A549 (cell line): ENCODE measurements at regions not wholly inside any gene's neighbourhood (a gene's known extent, or its start where the extent isn't known, plus 50 kb on each side); places are given as distances from the start of the nearest gene placed in this dataset.

Experiments
- ATAC-seq, 2 experiments: fragments of 200-7000 bp in 1 of 2; fragments of >200 bp in 1 of 2; cut with Nextera tagmentation in 1 of 2; cut with Tn5 transposase in 1 of 2; 3 replicates each; pipeline versions ENCODE4 v1.8.0 to v1.9.1; 2018 to 2020; ENCODE audit warnings: mild to moderate bottlenecking in 1 of 2, moderate library complexity in 1 of 2
- CTCF ChIA-PET: fragments of 300-600 bp; sonication (Branson Sonifier 250); formaldehyde crosslinking; extraction: SDS; loops from one replicate; lab custom pipeline; 2021; ENCODE audit warnings: antibody characterized with exemption, inconsistent platforms; lab: Yijun Ruan, JAX
- POLR2A ChIA-PET: fragments of 350-600 bp; formaldehyde crosslinking; extraction: SDS; loops from one replicate; lab custom pipeline; 2021; ENCODE audit warnings: antibody characterized with exemption, inconsistent platforms; lab: Yijun Ruan, JAX
- DNase-seq, 2 experiments: peaks; one replicate each; pipeline versions ENCODE4 v3.0.0 to v3.0.0-alpha.2; 2011 to 2016; ENCODE audit warnings: low read depth in 1 of 2, low spot score in 1 of 2
- FAIRE-seq: peaks from 2 replicates; lab custom pipeline; 2011; peaks lifted over from hg19 to GRCh38; lab: Jason Lieb, UNC
- H3K27ac ChIP-seq, 2 experiments: fragments of >200 bp; sonication (Bioruptor Twin); formaldehyde crosslinking; 3 replicates each; pipeline ENCODE4 v1.5.1; 2016 to 2017
- H3K4me1 ChIP-seq: fragments of >200 bp; sonication (Bioruptor Twin); formaldehyde crosslinking; 3 replicates; pipeline ENCODE4 v1.6.1; 2016
- H3K4me2 ChIP-seq: fragments of >200 bp; sonication (Bioruptor Twin); formaldehyde crosslinking; 3 replicates; pipeline ENCODE4 v1.6.1; 2016
- H3K4me3 ChIP-seq: fragments of >200 bp; sonication (Bioruptor Twin); formaldehyde crosslinking; 3 replicates; pipeline ENCODE4 v1.5.1; 2016
- H3K9me3 ChIP-seq: fragments of >200 bp; sonication (Bioruptor Twin); formaldehyde crosslinking; 3 replicates; pipeline ENCODE4 v1.6.1; 2016
- ATOH8 ChIP-seq: fragments of 250-450 bp; sonication (Bioruptor Pico); IDR thresholded peaks from 2 replicates; pipeline ENCODE4 v1.5.0; 2020; ENCODE audit warnings: low read depth, mild to moderate bottlenecking, moderate library complexity
- BHLHE40 ChIP-seq: IDR thresholded peaks from 2 replicates; pipeline ENCODE4 v1.6.1; 2012; ENCODE audit warnings: low read depth, low read length, inconsistent platforms
- CBX2 ChIP-seq: fragments of 200-600 bp; sonication (generic); IDR thresholded peaks from 2 replicates; pipeline ENCODE4 v1.6.1; 2016; ENCODE audit warnings: low read depth, mild to moderate bottlenecking, borderline replicate concordance
- CHD4 ChIP-seq: fragments of 200-600 bp; sonication (generic); IDR thresholded peaks from 2 replicates; pipeline ENCODE4 v1.6.1; 2016; ENCODE audit warnings: antibody characterized with exemption, mild to moderate bottlenecking, borderline replicate concordance
- EHF ChIP-seq: fragments of 250-450 bp; sonication (Bioruptor Pico); IDR thresholded peaks from 2 replicates; pipeline ENCODE4 v1.5.0; 2020; ENCODE audit warnings: mild to moderate bottlenecking
- EHMT2 ChIP-seq: fragments of 200-600 bp; sonication (generic); IDR thresholded peaks from 2 replicates; pipeline ENCODE4 v1.6.1; 2016; ENCODE audit warnings: antibody characterized with exemption, low read depth, mild to moderate bottlenecking, moderate library complexity
- GATA3 ChIP-seq: IDR thresholded peaks from 2 replicates; pipeline ENCODE4 v1.6.1; 2012; ENCODE audit warnings: borderline replicate concordance
- HEYL ChIP-seq: fragments of 250-450 bp; sonication (Bioruptor Pico); IDR thresholded peaks from 2 replicates; pipeline ENCODE4 v1.8.0; 2021; ENCODE audit warnings: mild to moderate bottlenecking, moderate library complexity
- HOXB5 ChIP-seq: fragments of 250-450 bp; sonication (Bioruptor Pico); IDR thresholded peaks from 2 replicates; pipeline ENCODE4 v1.5.0; 2020; ENCODE audit warnings: mild to moderate bottlenecking, moderate library complexity
- MAFK ChIP-seq: fragments of 450-650 bp; IDR thresholded peaks from 2 replicates; pipeline ENCODE4 v1.6.1; 2014; ENCODE audit not compliant: partially characterized antibody
- MYC ChIP-seq: IDR thresholded peaks from 2 replicates; pipeline ENCODE4 v1.6.1; 2012; ENCODE audit warnings: mild to moderate bottlenecking, inconsistent platforms, low read length, improper control_type of control experiment, borderline replicate concordance
- NFE2L2 ChIP-seq: fragments of 150-350 bp; conservative IDR thresholded peaks from 2 replicates; pipeline ENCODE4 v1.6.1; 2014; ENCODE audit warnings: low read length
- NPAS2 ChIP-seq: fragments of 250-450 bp; sonication (Bioruptor Pico); IDR thresholded peaks from 2 replicates; pipeline ENCODE4 v1.8.0; 2022; ENCODE audit warnings: mild to moderate bottlenecking, moderate library complexity, borderline replicate concordance
- NR3C1 ChIP-seq: fragments of >200 bp; sonication (Bioruptor Twin); formaldehyde crosslinking; IDR thresholded peaks from 3 replicates; pipeline ENCODE4 v1.6.1; 2017
- PBX3 ChIP-seq: IDR thresholded peaks from 2 replicates; pipeline ENCODE4 v1.6.1; 2012
- RFX5 ChIP-seq: fragments of 450-650 bp; IDR thresholded peaks from 2 replicates; pipeline ENCODE4 v1.7.1; 2014; ENCODE audit warnings: antibody characterized with exemption, mild to moderate bottlenecking, moderate library complexity
- SMC3 ChIP-seq: fragments of >200 bp; sonication (Bioruptor Twin); formaldehyde crosslinking; IDR thresholded peaks from 3 replicates; pipeline ENCODE4 v1.6.1; 2018; ENCODE audit warnings: inconsistent platforms
- TFCP2L1 ChIP-seq: fragments of 250-450 bp; sonication (Bioruptor Pico); IDR thresholded peaks from 2 replicates; pipeline ENCODE4 v1.5.0; 2021; ENCODE audit warnings: mild to moderate bottlenecking
- TP53 ChIP-seq: fragments of 250-450 bp; sonication (Bioruptor Pico); IDR thresholded peaks from 2 replicates; pipeline ENCODE4 v1.5.0; 2021; ENCODE audit warnings: mild to moderate bottlenecking, moderate library complexity
- ZFP36 ChIP-seq: fragments of 450-650 bp; IDR thresholded peaks from 2 replicates; pipeline ENCODE4 v1.6.1; 2014; ENCODE audit warnings: borderline replicate concordance; ENCODE audit not compliant: partially characterized antibody
- WGBS: methylation state at CpG from one replicate; pipeline ENCODE4 v1.1.6; 2017; ENCODE audit errors: missing lambda C conversion rate; 5-methylcytosine and 5-hydroxymethylcytosine counted together

- Histone ChIP-seq H3K4me1 (no peaks in the 10 kb centered on the region), H3K9me3 (no peaks in the 10 kb centered on the region), H3K4me3 (no peak overlapping the region)
- POLR2A ChIA-PET = no interaction called here
- no peak for DNase-seq
- TF ChIP-seq BHLHE40 = no peak
- no peak for TF ChIP-seq NFE2L2
- no peak for TF ChIP-seq SMC3
- no peak for TF ChIP-seq HEYL (CRISPR knock-in tag)
- no peak for TF ChIP-seq NPAS2 (CRISPR knock-in tag)
- TF ChIP-seq EHF (CRISPR knock-in tag) = no peak
- no peak for TF ChIP-seq EHMT2
- TF ChIP-seq, all 56 proteins: peak for 0
- Histone ChIP-seq H3K27ac (no peak overlapping the region), H3K4me2 (no peak overlapping the region)
- CTCF ChIA-PET = interaction anchor here (0.5 kb wide), 1 partner anchor 341 kb away, joined by 4 read pairs; no protein-coding TSS in a partner anchor
- ATAC-seq (peak; percentile 47 to 54; a peak in 3 of 6 replicates), FAIRE-seq (no peak)
These were observed 440.7 kb downstream of the DMAC1 start for GRCh38 chr9:7358876-7359275.

- ATAC-seq = no peak
- FAIRE-seq = no peak
- Histone ChIP-seq H3K4me3 (no peak overlapping the region), H3K4me2 (no peak overlapping the region), H3K9me3 (no peaks in the 10 kb centered on the region), H3K27ac (no peak overlapping the region), H3K4me1 (no peaks in the 10 kb centered on the region)
- ChIA-PET POLR2A (no interaction called here), CTCF (no interaction called here)
- no peak for TF ChIP-seq NR3C1
- DNase-seq = no peak
These were observed 444.9 kb downstream of the DMAC1 start for GRCh38 chr9:7354704-7355103.

GRCh38 chr9:7348692-7349091 lies 450.9 kb downstream of the DMAC1 start:
- no peak for DNase-seq
- TF ChIP-seq CBX2 (no peak), ATOH8 (CRISPR knock-in tag) (no peak), PBX3 (no peak), HOXB5 (no peak), TFCP2L1 (CRISPR knock-in tag) (no peak), ZFP36 (no peak), GATA3 (no peak), EHMT2 (no peak), MYC (no peak), TP53 (no peak), CHD4 (no peak), RFX5 (no peak), SMC3 (no peak)
- TF ChIP-seq, all 56 proteins: peak for 0
- ChIA-PET POLR2A (no interaction called here), CTCF (no interaction called here)
- FAIRE-seq (no peak), ATAC-seq (no peak)
- no peak overlapping the region for H3K27ac ChIP-seq
- H3K4me1 ChIP-seq = no peaks in the 10 kb centered on the region
- H3K4me3 ChIP-seq = no peak overlapping the region
- peaks cover 9% of the 10 kb centered on the region; the same call in 1 of the 3 replicates for H3K9me3 ChIP-seq
- no peak overlapping the region for H3K4me2 ChIP-seq

GRCh38 chr9:7347556-7347955 lies 452.0 kb downstream of the DMAC1 start:
- Histone ChIP-seq H3K4me1 (no peaks in the 10 kb centered on the region), H3K9me3 (peaks cover 9% of the 10 kb centered on the region; the same call in 1 of the 3 replicates), H3K4me3 (no peak overlapping the region), H3K4me2 (no peak overlapping the region), H3K27ac (no peak overlapping the region)
- DNase-seq (no peak), FAIRE-seq (no peak), ATAC-seq (no peak)
- CTCF ChIA-PET = interaction anchor here (1.2 kb wide), 1 partner anchor 21 kb away, joined by 3 read pairs; no protein-coding TSS in a partner anchor
- POLR2A ChIA-PET = no interaction called here
- WGBS = 19% methylated on average over 4 of the region's 4 CpGs
- no peak for TF ChIP-seq HOXB5
- TF ChIP-seq MAFK = peak; percentile 94
- TF ChIP-seq, all 56 proteins: peak for 1
